ENCODE measurements at regions not wholly inside any gene's neighbourhood (a gene's known extent, or its start where the extent isn't known, plus 50 kb on each side); places are given as distances from the start of the nearest gene placed in this dataset.

DNA sequence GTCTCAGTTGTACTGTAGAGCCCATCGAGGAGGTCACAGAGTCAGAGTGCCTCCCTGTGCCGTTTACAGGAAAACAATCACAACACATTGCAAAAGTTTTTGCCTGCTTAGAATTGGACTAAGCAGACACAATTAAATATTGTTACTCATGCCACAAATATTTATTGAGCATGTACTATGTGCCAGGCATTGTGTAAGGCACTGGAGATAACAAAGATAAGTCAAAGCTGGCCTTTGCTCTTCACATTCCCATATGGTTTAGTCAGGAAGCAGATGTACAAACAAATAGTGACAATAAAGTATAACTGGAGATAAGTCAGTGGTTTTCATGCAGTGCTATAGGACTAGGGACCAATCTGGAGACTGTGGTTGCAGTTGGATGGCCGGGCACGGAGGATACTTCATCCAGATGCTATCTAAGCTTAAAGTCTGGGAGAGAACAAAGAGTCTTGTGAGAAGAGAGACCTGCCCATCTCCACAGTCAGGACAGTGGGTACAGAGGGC lies 550.7 kb downstream of the INSC start:
- Histone ChIP-seq H3K36me3 (ENCODE audit: control insufficient read depth, insufficient read depth, low read length) (no peaks in the 10 kb centered on the region), H3K9me3 (ENCODE audit: control insufficient read depth, insufficient read depth, low read length) (peaks cover 3% of the 10 kb centered on the region), H3K4me1 (ENCODE audit: control insufficient read depth, insufficient read depth, low read length) (peaks cover 12% of the 10 kb centered on the region), H3K27me3 (ENCODE audit: control insufficient read depth, insufficient read depth, low read length) (no peaks in the 10 kb centered on the region), H3K4me3 (ENCODE audit: low read depth, low read length) (no peak overlapping the region), H3K27ac (ENCODE audit: low read depth, low read length) (no peak overlapping the region)
- no CpG with 5 or more reads among the region's 4 CpGs for WGBS (ENCODE audit: insufficient coverage)
- no peak for DNase-seq (ENCODE audit: low read depth in 4 of 6, low spot score in 6 of 6)

DNA sequence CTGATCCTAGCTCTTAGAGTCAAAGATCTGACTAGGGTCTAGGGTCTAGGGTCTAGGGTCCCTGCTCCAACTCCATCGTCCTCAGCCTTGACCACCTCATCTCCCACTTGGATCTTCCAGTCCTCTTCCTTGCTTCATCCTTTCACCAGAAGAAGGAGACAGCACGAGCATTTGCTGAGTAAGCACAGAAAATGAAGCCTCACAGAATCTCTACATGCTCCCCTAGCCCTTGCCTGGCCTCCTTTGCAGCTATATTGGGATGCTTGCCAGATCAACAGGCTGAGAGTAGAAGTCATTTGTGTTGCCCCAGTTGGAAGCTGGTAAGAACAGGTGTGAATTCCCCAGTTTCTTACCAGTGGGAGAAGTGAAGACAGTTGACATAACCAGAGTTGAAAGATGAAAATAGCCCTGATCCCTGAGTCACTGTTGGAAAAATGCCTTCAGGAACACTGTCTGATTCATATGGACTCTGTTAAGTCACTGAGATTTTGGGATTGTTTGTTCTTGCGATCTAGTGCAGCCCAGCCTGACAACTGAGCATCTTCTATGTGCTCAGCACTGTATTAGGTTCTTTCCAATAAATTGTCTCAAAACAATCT lies 552.5 kb downstream of the INSC start:
- Histone ChIP-seq H3K27me3 (ENCODE audit: control insufficient read depth, insufficient read depth, low read length) (no peaks in the 10 kb centered on the region), H3K4me1 (ENCODE audit: control insufficient read depth, insufficient read depth, low read length) (peaks cover 12% of the 10 kb centered on the region), H3K9me3 (ENCODE audit: control insufficient read depth, insufficient read depth, low read length) (peaks cover 3% of the 10 kb centered on the region), H3K36me3 (ENCODE audit: control insufficient read depth, insufficient read depth, low read length) (no peaks in the 10 kb centered on the region), H3K27ac (ENCODE audit: low read depth, low read length) (no peak overlapping the region), H3K4me3 (ENCODE audit: low read depth, low read length) (no peak overlapping the region)
- WGBS (ENCODE audit: insufficient coverage) = 94% methylated on average over 3 of the region's 3 CpGs
- DNase-seq (ENCODE audit: low read depth in 4 of 6, low spot score in 6 of 6) = no peak

DNA sequence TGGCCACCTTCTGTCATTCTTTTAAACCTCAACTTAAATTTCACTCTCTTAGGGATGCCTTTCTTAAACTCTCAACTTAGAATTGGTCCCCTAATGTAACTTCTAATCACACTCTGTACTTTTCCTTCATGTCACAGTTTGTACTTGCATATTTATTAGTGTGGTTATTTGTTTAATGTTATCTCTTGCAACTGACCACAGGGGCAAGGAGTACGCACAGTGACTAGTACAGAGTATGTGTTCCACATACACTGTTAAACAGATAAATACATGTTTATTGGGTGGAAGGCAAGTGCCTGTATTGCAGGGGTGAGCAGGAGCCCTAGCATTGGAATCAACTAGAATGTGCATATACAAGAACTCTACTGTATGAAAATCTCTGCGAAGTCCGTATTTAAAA lies 554.0 kb downstream of the INSC start:
- peaks cover 9% of the 10 kb centered on the region for H3K4me1 ChIP-seq (ENCODE audit: control insufficient read depth, insufficient read depth, low read length)
- H3K27ac ChIP-seq (ENCODE audit: low read depth, low read length) = no peak overlapping the region
- H3K4me3 ChIP-seq (ENCODE audit: low read depth, low read length) = no peak overlapping the region
- no peaks in the 10 kb centered on the region for H3K27me3 ChIP-seq (ENCODE audit: control insufficient read depth, insufficient read depth, low read length)
- no peak for DNase-seq (ENCODE audit: low read depth in 4 of 6, low spot score in 6 of 6)
- peaks cover 3% of the 10 kb centered on the region for H3K9me3 ChIP-seq (ENCODE audit: control insufficient read depth, insufficient read depth, low read length)
- 100% methylated on average over 1 of the region's 3 CpGs for WGBS (ENCODE audit: insufficient coverage)
- no peaks in the 10 kb centered on the region for H3K36me3 ChIP-seq (ENCODE audit: control insufficient read depth, insufficient read depth, low read length)

DNA sequence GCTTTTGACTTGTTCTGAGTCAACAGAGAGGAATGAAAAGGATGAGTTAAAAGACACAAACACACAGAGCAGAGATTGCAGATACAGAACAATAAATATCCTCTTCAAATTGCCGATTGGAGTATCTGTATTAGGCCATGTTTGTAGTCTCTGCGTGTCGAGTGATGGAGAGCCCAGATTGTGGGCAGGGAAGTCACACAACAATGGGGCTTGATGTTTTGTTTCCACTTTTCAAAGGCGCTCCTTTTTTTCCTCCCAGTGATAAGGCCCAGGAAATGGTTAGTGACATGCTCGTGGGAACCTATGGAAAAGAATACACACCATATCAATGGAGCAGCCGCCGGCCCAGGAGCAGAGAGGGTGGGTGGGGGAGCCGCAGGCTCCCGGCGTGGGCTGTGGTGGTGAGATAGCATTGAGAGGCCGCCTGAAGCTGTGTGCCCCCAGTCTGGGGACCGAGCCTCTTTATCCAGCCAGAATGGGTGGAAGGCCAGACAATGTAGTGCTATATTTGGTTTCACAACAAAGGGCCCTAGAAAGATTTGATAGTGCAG lies 555.9 kb downstream of the INSC start:
- Histone ChIP-seq H3K4me1 (ENCODE audit: control insufficient read depth, insufficient read depth, low read length) (peaks cover 5% of the 10 kb centered on the region), H3K27ac (ENCODE audit: low read depth, low read length) (no peak overlapping the region), H3K9me3 (ENCODE audit: control insufficient read depth, insufficient read depth, low read length) (peaks cover 5% of the 10 kb centered on the region), H3K36me3 (ENCODE audit: control insufficient read depth, insufficient read depth, low read length) (no peaks in the 10 kb centered on the region), H3K4me3 (ENCODE audit: low read depth, low read length) (no peak overlapping the region), H3K27me3 (ENCODE audit: control insufficient read depth, insufficient read depth, low read length) (no peaks in the 10 kb centered on the region)
- DNase-seq (ENCODE audit: low read depth in 4 of 6, low spot score in 6 of 6) = no peak
- WGBS (ENCODE audit: insufficient coverage) = 68% methylated on average over 7 of the region's 12 CpGs

DNA sequence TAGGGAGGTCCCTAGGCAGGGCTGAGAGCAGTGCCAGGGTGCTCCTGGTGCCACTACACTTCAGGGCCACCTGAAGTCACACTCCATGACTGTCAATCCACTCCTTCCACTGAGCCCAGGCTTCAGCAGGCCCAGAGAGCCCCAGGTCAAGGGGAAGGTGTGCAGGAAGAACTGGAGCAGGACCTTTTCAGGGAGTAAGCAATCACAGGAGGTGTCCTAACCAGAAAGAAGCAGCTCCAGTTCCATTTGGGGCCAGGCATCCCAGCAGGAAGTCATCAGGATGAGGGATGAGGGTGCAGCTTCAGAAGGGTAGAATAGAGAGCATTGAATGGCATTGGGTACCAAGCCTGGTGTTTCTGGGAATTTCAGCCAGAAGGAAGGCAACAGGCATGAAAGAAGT lies 556.5 kb downstream of the INSC start:
- H3K27me3 ChIP-seq (ENCODE audit: control insufficient read depth, insufficient read depth, low read length) = no peaks in the 10 kb centered on the region
- H3K4me1 ChIP-seq (ENCODE audit: control insufficient read depth, insufficient read depth, low read length) = peaks cover 5% of the 10 kb centered on the region
- DNase-seq (ENCODE audit: low read depth in 4 of 6, low spot score in 6 of 6) = no peak
- H3K4me3 ChIP-seq (ENCODE audit: low read depth, low read length) = no peak overlapping the region
- H3K36me3 ChIP-seq (ENCODE audit: control insufficient read depth, insufficient read depth, low read length) = no peaks in the 10 kb centered on the region
- H3K9me3 ChIP-seq (ENCODE audit: control insufficient read depth, insufficient read depth, low read length) = peaks cover 5% of the 10 kb centered on the region
- H3K27ac ChIP-seq (ENCODE audit: low read depth, low read length) = no peak overlapping the region

DNA sequence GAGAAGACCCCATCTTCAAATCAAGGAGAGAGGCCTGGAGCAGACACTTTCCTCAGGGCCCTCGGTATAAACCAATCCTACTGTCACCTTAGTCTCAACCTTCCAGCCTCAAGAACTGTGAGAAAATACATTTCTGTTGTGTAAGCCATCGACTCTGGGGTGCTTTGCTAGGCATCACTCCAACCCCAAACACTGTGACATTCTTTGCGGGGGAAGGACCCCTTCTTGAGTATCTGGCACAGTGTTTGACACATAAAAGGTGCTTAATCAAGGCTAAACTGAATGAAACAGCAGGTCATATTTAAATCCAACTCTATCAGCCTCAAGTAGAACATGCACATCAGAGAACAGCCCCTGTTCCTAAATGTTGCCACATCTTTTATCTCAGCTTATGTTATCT lies 558.1 kb downstream of the INSC start:
- no peak overlapping the region for H3K4me3 ChIP-seq (ENCODE audit: low read depth, low read length)
- H3K9me3 ChIP-seq (ENCODE audit: control insufficient read depth, insufficient read depth, low read length) = peaks cover 10% of the 10 kb centered on the region
- 40% methylated on average over 1 of the region's 3 CpGs for WGBS (ENCODE audit: insufficient coverage)
- H3K27ac ChIP-seq (ENCODE audit: low read depth, low read length) = no peak overlapping the region
- H3K27me3 ChIP-seq (ENCODE audit: control insufficient read depth, insufficient read depth, low read length) = no peaks in the 10 kb centered on the region
- H3K4me1 ChIP-seq (ENCODE audit: control insufficient read depth, insufficient read depth, low read length) = peaks cover 5% of the 10 kb centered on the region
- DNase-seq (ENCODE audit: low read depth in 4 of 6, low spot score in 6 of 6) = peak in 1 of 6 donors; percentile 33
- H3K36me3 ChIP-seq (ENCODE audit: control insufficient read depth, insufficient read depth, low read length) = no peaks in the 10 kb centered on the region

DNA sequence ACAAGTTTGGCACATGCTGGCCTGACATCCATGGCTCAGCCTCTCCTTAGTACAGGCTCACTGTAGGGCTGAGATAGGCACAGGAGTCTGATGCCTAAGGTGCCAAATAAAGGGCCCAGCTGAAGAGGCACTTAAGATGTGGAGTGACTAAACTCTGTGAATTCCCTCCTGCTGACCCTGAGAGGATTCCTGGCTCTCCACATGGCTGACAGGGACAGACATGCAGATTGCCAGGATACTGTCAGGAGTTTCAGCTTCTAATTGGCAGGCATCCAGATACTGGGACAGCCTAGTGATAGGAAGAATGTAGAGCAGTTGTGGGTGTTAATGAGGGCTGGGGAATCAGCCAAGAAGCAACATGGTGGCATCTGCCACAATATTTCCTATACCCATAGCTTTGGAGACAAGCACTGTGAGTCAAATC lies 558.7 kb downstream of the INSC start:
- Histone ChIP-seq H3K4me3 (ENCODE audit: low read depth, low read length) (no peak overlapping the region), H3K4me1 (ENCODE audit: control insufficient read depth, insufficient read depth, low read length) (peaks cover 5% of the 10 kb centered on the region), H3K36me3 (ENCODE audit: control insufficient read depth, insufficient read depth, low read length) (no peaks in the 10 kb centered on the region), H3K27ac (ENCODE audit: low read depth, low read length) (no peak overlapping the region), H3K9me3 (ENCODE audit: control insufficient read depth, insufficient read depth, low read length) (peaks cover 15% of the 10 kb centered on the region), H3K27me3 (ENCODE audit: control insufficient read depth, insufficient read depth, low read length) (no peaks in the 10 kb centered on the region)
- peak in 2 of 6 donors; percentile 85 to 96 for DNase-seq (ENCODE audit: low read depth in 4 of 6, low spot score in 6 of 6)

DNA sequence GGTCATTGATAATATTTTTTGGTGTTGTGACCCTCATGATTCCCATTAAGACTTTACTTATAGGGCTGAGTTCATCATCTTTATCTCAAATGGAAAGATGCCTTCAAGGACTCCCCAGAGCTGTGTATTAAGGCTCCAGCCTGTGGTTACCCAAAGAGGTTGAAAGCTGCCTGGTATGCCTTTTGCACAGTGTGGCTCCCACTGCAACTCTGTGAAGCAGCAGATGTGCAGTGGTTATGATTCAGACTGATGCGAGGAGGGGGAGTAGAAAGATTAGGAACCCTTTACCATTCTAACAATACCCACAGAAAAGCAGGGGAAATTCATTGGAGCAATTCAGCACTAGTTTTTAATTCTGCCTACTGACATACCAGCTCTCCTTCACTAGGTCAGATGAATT lies 560.0 kb downstream of the INSC start:
- DNase-seq (ENCODE audit: low read depth in 4 of 6, low spot score in 6 of 6) = no peak
- H3K9me3 ChIP-seq (ENCODE audit: control insufficient read depth, insufficient read depth, low read length) = peaks cover 17% of the 10 kb centered on the region
- no CpG with 5 or more reads among the region's 1 CpG for WGBS (ENCODE audit: insufficient coverage)
- no peaks in the 10 kb centered on the region for H3K27me3 ChIP-seq (ENCODE audit: control insufficient read depth, insufficient read depth, low read length)
- H3K4me1 ChIP-seq (ENCODE audit: control insufficient read depth, insufficient read depth, low read length) = peaks cover 5% of the 10 kb centered on the region
- H3K27ac ChIP-seq (ENCODE audit: low read depth, low read length) = no peak overlapping the region
- no peaks in the 10 kb centered on the region for H3K36me3 ChIP-seq (ENCODE audit: control insufficient read depth, insufficient read depth, low read length)
- no peak overlapping the region for H3K4me3 ChIP-seq (ENCODE audit: low read depth, low read length)

DNA sequence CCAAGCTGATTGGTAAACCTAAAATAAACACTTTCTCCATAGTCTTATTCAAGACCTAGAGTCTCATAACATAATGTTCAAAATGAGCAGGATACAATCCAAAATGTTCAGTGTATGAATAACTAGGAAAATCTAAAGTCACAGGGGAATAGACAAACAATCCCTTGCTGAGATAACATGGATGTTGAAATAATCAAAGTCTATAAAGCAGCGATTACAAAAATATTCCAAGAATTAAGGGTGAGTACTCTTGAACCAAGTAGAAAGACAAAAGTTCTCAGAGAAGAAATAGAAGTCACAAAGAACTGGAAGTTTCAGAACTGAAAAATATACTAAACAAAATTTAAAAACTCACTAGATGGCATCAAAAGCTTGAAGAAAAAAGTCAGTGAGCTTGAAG lies 561.0 kb downstream of the INSC start:
- no CpG with 5 or more reads among the region's 1 CpG for WGBS (ENCODE audit: insufficient coverage)
- Histone ChIP-seq H3K27me3 (ENCODE audit: control insufficient read depth, insufficient read depth, low read length) (no peaks in the 10 kb centered on the region), H3K9me3 (ENCODE audit: control insufficient read depth, insufficient read depth, low read length) (peaks cover 17% of the 10 kb centered on the region), H3K4me1 (ENCODE audit: control insufficient read depth, insufficient read depth, low read length) (peaks cover 5% of the 10 kb centered on the region), H3K36me3 (ENCODE audit: control insufficient read depth, insufficient read depth, low read length) (no peaks in the 10 kb centered on the region), H3K4me3 (ENCODE audit: low read depth, low read length) (no peak overlapping the region), H3K27ac (ENCODE audit: low read depth, low read length) (no peak overlapping the region)
- DNase-seq (ENCODE audit: low read depth in 4 of 6, low spot score in 6 of 6) = no peak

DNA sequence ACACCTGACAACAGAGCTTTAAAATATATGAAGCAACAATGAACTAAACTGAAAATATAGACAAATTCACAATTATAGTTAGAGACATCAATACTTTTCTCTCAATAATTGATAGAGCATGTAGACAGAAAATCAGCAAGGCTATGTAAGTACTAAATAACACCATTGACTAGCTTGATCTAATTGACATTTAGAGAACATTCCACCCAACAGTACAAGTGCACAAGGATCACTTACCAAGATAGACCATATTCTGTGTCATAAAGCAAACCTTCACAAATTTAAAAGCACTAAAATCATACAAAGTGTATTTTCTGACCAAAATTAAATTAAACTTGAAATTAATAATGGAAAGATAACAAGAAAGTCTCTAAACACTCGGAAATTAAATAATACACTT lies 562.5 kb downstream of the INSC start:
- Histone ChIP-seq H3K27me3 (ENCODE audit: control insufficient read depth, insufficient read depth, low read length) (no peaks in the 10 kb centered on the region), H3K9me3 (ENCODE audit: control insufficient read depth, insufficient read depth, low read length) (peaks cover 17% of the 10 kb centered on the region), H3K4me1 (ENCODE audit: control insufficient read depth, insufficient read depth, low read length) (peaks cover 5% of the 10 kb centered on the region), H3K27ac (ENCODE audit: low read depth, low read length) (no peak overlapping the region), H3K4me3 (ENCODE audit: low read depth, low read length) (no peak overlapping the region), H3K36me3 (ENCODE audit: control insufficient read depth, insufficient read depth, low read length) (no peaks in the 10 kb centered on the region)
- DNase-seq (ENCODE audit: low read depth in 4 of 6, low spot score in 6 of 6) = no peak
- WGBS (ENCODE audit: insufficient coverage) = no CpG with 5 or more reads among the region's 1 CpG

Data from spinal cord (tissue), 9 donors.